ENCODE measurements at regions not wholly inside any gene's neighbourhood (a gene's known extent, or its start where the extent isn't known, plus 50 kb on each side); places are given as distances from the start of the nearest gene placed in this dataset.

DNA sequence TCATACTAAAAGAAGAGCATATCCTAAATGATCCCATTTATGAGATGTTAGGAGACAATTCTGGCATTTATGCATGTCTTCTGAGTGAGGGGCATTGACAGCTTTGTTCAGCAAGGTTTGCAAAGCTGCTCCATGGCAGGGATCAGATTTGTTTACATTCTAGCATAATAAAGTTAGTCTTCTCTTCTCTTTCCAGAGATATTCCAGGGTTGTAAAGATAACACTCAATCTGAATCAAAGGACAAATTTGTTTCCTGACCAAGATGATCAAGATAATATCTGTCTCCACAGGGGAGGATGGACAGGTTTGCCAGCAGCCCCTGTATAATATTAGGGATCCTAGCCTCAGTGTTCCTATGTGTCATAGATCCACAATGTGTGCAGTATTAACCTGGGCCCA is 77.5 kb upstream of the ZC3H12C start:
- H3K27me3 ChIP-seq (ENCODE audit: control insufficient read depth in 2 of 2, insufficient read depth in 1 of 2, low read length in 1 of 2) = no peaks in the 10 kb centered on the region
- no peaks in the 10 kb centered on the region for H3K9me3 ChIP-seq (ENCODE audit: control insufficient read depth in 2 of 2, insufficient read depth in 1 of 2, low read length in 1 of 2)

DNA sequence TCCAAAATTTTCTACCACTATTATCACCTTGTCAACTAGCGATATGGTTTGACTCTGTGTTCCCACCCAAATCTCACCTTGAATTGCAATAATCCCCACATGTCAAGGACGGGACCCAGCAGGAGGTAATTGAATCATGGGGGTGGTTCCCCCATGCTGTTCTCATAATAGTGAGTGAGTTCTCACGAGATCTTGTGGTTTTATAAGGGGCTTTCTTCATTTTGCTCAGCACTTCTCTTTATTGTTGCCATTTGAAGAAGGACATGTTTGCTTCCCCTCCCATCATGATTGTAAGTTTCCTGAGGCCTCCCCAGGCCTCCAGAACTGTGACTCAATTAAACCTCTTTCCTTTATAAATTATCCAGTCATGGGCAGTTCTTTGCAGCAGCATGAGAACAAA is 73.5 kb upstream of the ZC3H12C start:
- no peaks in the 10 kb centered on the region for H3K27me3 ChIP-seq (ENCODE audit: control insufficient read depth in 2 of 2, insufficient read depth in 1 of 2, low read length in 1 of 2)
- WGBS = 87% methylated on average over 3 of the region's 3 CpGs
- H3K4me1 ChIP-seq (ENCODE audit: control insufficient read depth in 2 of 2, insufficient read depth in 2 of 2, low read length in 2 of 2) = no peaks in the 10 kb centered on the region
- H3K9me3 ChIP-seq (ENCODE audit: control insufficient read depth in 2 of 2, insufficient read depth in 1 of 2, low read length in 1 of 2) = no peaks in the 10 kb centered on the region
- no peaks in the 10 kb centered on the region for H3K36me3 ChIP-seq (ENCODE audit: control insufficient read depth in 2 of 2, insufficient read depth in 2 of 2, low read length in 1 of 2)
- no peak overlapping the region for H3K27ac ChIP-seq (ENCODE audit: low read depth in 1 of 2, low read length in 1 of 2)
- H3K4me3 ChIP-seq (ENCODE audit: low read length in 2 of 2) = no peak overlapping the region
- no peak for DNase-seq (ENCODE audit: low read depth in 6 of 9, low spot score in 9 of 9)

More for the DNA sequence above, 77.5 kb upstream of the ZC3H12C start:
- Histone ChIP-seq H3K4me1 (ENCODE audit: control insufficient read depth in 2 of 2, insufficient read depth in 2 of 2, low read length in 2 of 2) (no peaks in the 10 kb centered on the region), H3K27ac (ENCODE audit: low read depth in 1 of 2, low read length in 1 of 2) (no peak overlapping the region), H3K4me3 (ENCODE audit: low read length in 2 of 2) (no peak overlapping the region), H3K36me3 (ENCODE audit: control insufficient read depth in 2 of 2, insufficient read depth in 2 of 2, low read length in 1 of 2) (no peaks in the 10 kb centered on the region)
- no peak for DNase-seq (ENCODE audit: low read depth in 6 of 9, low spot score in 9 of 9)

DNA sequence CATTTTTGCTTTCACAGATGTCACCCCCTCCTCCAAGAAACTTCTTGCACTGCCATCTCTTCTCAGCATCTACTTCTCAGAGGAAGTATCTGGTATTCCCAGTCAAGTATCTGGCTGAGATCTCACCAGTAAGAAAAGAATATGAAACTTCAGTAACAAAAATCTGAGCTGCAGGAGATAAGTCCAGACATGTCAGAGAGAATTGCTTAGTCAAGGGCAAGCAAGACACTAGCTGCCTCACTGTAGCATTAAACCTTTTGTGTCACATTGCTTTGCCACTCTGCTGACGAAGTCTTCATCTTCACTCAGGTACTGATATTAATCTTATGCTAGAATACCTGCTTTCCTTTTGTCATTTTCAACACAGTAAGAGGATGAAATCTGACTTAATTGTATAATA is 70.6 kb upstream of the ZC3H12C start:
- no peaks in the 10 kb centered on the region for H3K4me1 ChIP-seq (ENCODE audit: control insufficient read depth in 2 of 2, insufficient read depth in 2 of 2, low read length in 2 of 2)
- no peak overlapping the region for H3K27ac ChIP-seq (ENCODE audit: low read depth in 1 of 2, low read length in 1 of 2)
- no peaks in the 10 kb centered on the region for H3K9me3 ChIP-seq (ENCODE audit: control insufficient read depth in 2 of 2, insufficient read depth in 1 of 2, low read length in 1 of 2)
- H3K4me3 ChIP-seq (ENCODE audit: low read length in 2 of 2) = no peak overlapping the region
- 88% methylated on average over 1 of the region's 1 CpG for WGBS
- DNase-seq (ENCODE audit: low read depth in 6 of 9, low spot score in 9 of 9) = no peak
- H3K27me3 ChIP-seq (ENCODE audit: control insufficient read depth in 2 of 2, insufficient read depth in 1 of 2, low read length in 1 of 2) = no peaks in the 10 kb centered on the region
- H3K36me3 ChIP-seq (ENCODE audit: control insufficient read depth in 2 of 2, insufficient read depth in 2 of 2, low read length in 1 of 2) = no peaks in the 10 kb centered on the region

DNA sequence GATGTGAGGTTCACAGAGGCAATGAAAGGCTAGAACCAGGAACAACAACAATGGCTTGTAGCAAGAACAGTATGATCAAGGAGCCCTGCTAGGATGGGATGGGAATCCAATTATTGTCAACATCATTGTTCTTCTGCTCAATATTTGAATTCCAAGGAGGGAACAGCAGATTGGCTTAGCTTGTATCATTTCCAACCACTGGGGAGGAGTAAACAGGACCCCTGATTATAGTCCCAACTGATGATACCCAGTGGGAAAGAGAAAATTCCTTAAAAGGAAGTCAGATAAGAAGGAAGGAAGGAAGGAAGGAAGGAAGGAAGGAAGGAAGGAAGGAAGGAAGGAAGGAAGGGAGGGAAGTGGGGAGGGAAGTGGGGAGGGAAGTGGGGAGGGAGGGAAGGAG is 69.5 kb upstream of the ZC3H12C start:
- no peaks in the 10 kb centered on the region for H3K27me3 ChIP-seq (ENCODE audit: control insufficient read depth in 2 of 2, insufficient read depth in 1 of 2, low read length in 1 of 2)
- no peak for DNase-seq (ENCODE audit: low read depth in 6 of 9, low spot score in 9 of 9)
- no peak overlapping the region for H3K4me3 ChIP-seq (ENCODE audit: low read length in 2 of 2)
- H3K36me3 ChIP-seq (ENCODE audit: control insufficient read depth in 2 of 2, insufficient read depth in 2 of 2, low read length in 1 of 2) = no peaks in the 10 kb centered on the region
- no peaks in the 10 kb centered on the region for H3K4me1 ChIP-seq (ENCODE audit: control insufficient read depth in 2 of 2, insufficient read depth in 2 of 2, low read length in 2 of 2)
- H3K9me3 ChIP-seq (ENCODE audit: control insufficient read depth in 2 of 2, insufficient read depth in 1 of 2, low read length in 1 of 2) = no peaks in the 10 kb centered on the region
- H3K27ac ChIP-seq (ENCODE audit: low read depth in 1 of 2, low read length in 1 of 2) = no peak overlapping the region

DNA sequence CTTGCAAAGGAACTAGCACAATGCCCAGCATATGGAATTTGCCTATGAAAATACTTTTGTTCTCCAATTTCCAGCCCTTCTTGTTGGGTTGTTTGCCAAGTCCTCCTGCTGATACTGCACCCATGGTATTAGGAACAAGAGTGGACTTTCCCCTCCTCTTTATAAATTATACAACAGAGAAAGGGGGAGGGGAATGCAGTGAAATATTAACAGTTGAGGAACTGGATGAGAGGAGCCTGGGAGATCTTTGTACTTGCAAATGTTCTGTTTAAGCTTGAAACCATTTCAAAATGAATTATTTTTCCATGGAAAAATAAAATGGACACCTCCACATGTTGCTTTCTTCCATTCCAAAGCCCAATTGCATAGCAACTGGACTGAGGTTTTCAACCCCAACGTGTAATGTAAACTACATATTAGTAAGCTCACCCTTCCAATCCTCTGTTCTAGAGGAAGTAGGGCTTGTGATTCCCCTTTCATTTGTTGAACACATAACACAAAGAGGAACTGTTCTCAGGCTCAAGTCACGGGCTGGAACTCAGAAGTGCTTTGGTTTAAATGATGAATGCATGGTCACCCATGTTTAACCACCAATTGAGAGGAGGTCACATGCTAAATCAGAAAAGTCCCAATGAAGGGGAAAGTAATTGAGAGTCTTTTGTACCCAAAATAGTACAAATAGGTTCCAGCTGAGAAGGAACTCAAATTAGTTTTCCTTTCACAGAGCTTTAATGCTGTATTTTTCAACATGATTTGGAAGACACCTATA is 66.2 kb upstream of the ZC3H12C start:
- WGBS = 38% methylated on average over 2 of the region's 2 CpGs
- Histone ChIP-seq H3K27ac (ENCODE audit: low read depth in 1 of 2, low read length in 1 of 2) (no peak overlapping the region), H3K36me3 (ENCODE audit: control insufficient read depth in 2 of 2, insufficient read depth in 2 of 2, low read length in 1 of 2) (no peaks in the 10 kb centered on the region), H3K27me3 (ENCODE audit: control insufficient read depth in 2 of 2, insufficient read depth in 1 of 2, low read length in 1 of 2) (no peaks in the 10 kb centered on the region), H3K9me3 (ENCODE audit: control insufficient read depth in 2 of 2, insufficient read depth in 1 of 2, low read length in 1 of 2) (no peaks in the 10 kb centered on the region), H3K4me1 (ENCODE audit: control insufficient read depth in 2 of 2, insufficient read depth in 2 of 2, low read length in 2 of 2) (no peaks in the 10 kb centered on the region), H3K4me3 (ENCODE audit: low read length in 2 of 2) (no peak overlapping the region)
- DNase-seq (ENCODE audit: low read depth in 6 of 9, low spot score in 9 of 9) = peak in 4 of 9 donors; percentile 1 to 32 (median 3)

DNA sequence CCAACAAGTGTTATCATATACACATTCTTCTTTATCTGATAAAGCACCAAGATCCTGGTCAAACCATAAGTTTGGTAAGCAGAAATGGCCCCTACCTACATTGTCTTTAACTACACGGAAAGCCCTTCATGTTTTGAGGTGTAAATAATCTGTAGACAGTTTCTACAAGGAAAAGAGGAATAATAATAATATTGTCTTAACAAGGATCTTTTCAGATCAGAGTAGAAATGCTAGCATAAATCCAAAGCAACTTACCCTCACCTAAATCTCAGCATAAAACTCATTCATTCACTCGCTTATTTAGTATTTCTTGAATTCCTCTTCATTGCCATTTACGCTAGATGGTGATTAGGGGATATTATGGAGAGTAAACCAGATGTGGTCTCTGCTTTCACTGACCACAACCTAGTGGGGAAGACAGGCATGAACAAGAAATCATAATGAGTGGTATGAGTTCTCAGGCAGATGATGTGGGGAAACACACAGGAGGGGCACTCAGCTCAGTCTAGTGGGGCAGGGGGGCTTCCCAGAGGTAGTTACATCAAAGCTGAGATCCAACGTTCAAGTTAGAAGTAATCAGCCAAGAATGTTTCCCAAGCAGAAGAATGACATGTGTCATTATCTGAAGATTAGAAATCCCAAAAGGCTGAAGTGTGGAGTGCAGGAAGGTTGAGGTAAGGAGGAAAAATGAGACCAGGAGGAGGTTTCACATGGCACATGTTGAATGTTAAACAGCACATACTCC is 65.4 kb upstream of the ZC3H12C start:
- H3K4me3 ChIP-seq (ENCODE audit: low read length in 2 of 2) = no peak overlapping the region
- H3K9me3 ChIP-seq (ENCODE audit: control insufficient read depth in 2 of 2, insufficient read depth in 1 of 2, low read length in 1 of 2) = no peaks in the 10 kb centered on the region
- no peak for DNase-seq (ENCODE audit: low read depth in 6 of 9, low spot score in 9 of 9)
- H3K27me3 ChIP-seq (ENCODE audit: control insufficient read depth in 2 of 2, insufficient read depth in 1 of 2, low read length in 1 of 2) = no peaks in the 10 kb centered on the region
- H3K36me3 ChIP-seq (ENCODE audit: control insufficient read depth in 2 of 2, insufficient read depth in 2 of 2, low read length in 1 of 2) = no peaks in the 10 kb centered on the region
- no peaks in the 10 kb centered on the region for H3K4me1 ChIP-seq (ENCODE audit: control insufficient read depth in 2 of 2, insufficient read depth in 2 of 2, low read length in 2 of 2)
- H3K27ac ChIP-seq (ENCODE audit: low read depth in 1 of 2, low read length in 1 of 2) = no peak overlapping the region
- WGBS = 96% methylated on average over 4 of the region's 4 CpGs

DNA sequence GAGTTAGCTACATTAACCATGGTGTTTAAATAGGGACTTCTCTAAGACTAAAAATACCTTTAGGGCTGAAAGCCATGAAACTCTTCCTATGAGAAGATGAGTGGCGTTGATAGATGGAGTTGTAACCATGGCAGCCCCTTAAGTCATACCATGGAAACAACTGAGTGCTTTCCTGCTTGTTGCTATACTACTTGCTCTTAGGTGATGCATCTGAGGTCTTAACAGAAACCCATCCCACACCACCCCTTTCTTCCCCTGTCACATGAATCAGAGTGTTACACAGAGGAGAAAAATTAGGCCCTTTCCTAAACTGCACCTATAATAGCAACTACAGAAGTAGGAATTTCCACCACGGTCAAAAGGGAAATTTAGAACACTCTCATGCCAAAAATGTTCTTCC is 64.3 kb upstream of the ZC3H12C start:
- 91% methylated on average over 2 of the region's 2 CpGs for WGBS
- no peaks in the 10 kb centered on the region for H3K4me1 ChIP-seq (ENCODE audit: control insufficient read depth in 2 of 2, insufficient read depth in 2 of 2, low read length in 2 of 2)

DNA sequence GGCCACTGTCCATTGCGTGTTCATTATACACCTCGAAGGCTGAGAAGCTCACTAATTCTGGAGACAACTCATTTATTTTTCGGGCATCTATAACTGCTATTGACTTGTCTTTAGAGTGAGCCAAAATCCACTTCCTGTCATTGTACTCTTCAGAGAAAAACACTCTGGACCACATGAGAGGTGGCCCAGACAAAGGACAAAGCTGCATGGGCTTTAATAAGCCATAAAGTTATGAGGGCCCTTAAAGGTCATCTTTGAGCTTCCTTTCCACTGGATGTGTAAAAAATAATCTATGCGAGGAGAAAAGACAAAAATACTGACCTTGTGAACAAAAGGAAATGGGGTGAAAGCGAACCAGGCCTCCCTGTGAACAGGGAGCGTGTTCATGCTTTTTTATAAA is 63.5 kb upstream of the ZC3H12C start:
- no peaks in the 10 kb centered on the region for H3K9me3 ChIP-seq (ENCODE audit: control insufficient read depth in 2 of 2, insufficient read depth in 1 of 2, low read length in 1 of 2)
- H3K27ac ChIP-seq (ENCODE audit: low read depth in 1 of 2, low read length in 1 of 2) = no peak overlapping the region
- no peak for DNase-seq (ENCODE audit: low read depth in 6 of 9, low spot score in 9 of 9)
- H3K4me3 ChIP-seq (ENCODE audit: low read length in 2 of 2) = no peak overlapping the region
- H3K36me3 ChIP-seq (ENCODE audit: control insufficient read depth in 2 of 2, insufficient read depth in 2 of 2, low read length in 1 of 2) = no peaks in the 10 kb centered on the region
- no peaks in the 10 kb centered on the region for H3K27me3 ChIP-seq (ENCODE audit: control insufficient read depth in 2 of 2, insufficient read depth in 1 of 2, low read length in 1 of 2)
- 91% methylated on average over 6 of the region's 6 CpGs for WGBS
- H3K4me1 ChIP-seq (ENCODE audit: control insufficient read depth in 2 of 2, insufficient read depth in 2 of 2, low read length in 2 of 2) = no peaks in the 10 kb centered on the region

More for the DNA sequence above, 64.3 kb upstream of the ZC3H12C start:
- Histone ChIP-seq H3K4me3 (ENCODE audit: low read length in 2 of 2) (no peak overlapping the region), H3K9me3 (ENCODE audit: control insufficient read depth in 2 of 2, insufficient read depth in 1 of 2, low read length in 1 of 2) (no peaks in the 10 kb centered on the region), H3K36me3 (ENCODE audit: control insufficient read depth in 2 of 2, insufficient read depth in 2 of 2, low read length in 1 of 2) (no peaks in the 10 kb centered on the region), H3K27me3 (ENCODE audit: control insufficient read depth in 2 of 2, insufficient read depth in 1 of 2, low read length in 1 of 2) (no peaks in the 10 kb centered on the region), H3K27ac (ENCODE audit: low read depth in 1 of 2, low read length in 1 of 2) (no peak overlapping the region)
- DNase-seq (ENCODE audit: low read depth in 6 of 9, low spot score in 9 of 9) = no peak

DNA sequence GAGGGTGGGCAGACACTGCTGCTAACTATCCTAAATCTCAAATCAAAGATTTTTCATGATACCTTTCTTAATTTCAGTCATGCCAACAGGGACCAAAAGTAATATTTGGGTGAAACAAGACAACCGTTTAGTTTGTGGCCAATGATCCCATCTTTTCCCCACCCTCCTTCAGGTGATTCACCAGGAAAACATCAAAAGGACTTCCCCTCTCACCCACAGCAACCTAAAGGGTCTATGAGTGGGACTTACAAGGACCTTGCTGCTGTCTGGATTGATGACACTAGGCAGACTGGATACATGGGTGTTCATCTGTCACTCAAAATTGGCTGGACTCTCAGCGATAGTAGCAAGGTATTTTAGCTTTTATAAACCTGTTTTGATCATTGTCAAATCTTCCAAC is 62.0 kb upstream of the ZC3H12C start:
- no peaks in the 10 kb centered on the region for H3K36me3 ChIP-seq (ENCODE audit: control insufficient read depth in 2 of 2, insufficient read depth in 2 of 2, low read length in 1 of 2)
- H3K27me3 ChIP-seq (ENCODE audit: control insufficient read depth in 2 of 2, insufficient read depth in 1 of 2, low read length in 1 of 2) = no peaks in the 10 kb centered on the region
- H3K27ac ChIP-seq (ENCODE audit: low read depth in 1 of 2, low read length in 1 of 2) = no peak overlapping the region
- no peaks in the 10 kb centered on the region for H3K4me1 ChIP-seq (ENCODE audit: control insufficient read depth in 2 of 2, insufficient read depth in 2 of 2, low read length in 2 of 2)
- no peak overlapping the region for H3K4me3 ChIP-seq (ENCODE audit: low read length in 2 of 2)
- no peak for DNase-seq (ENCODE audit: low read depth in 6 of 9, low spot score in 9 of 9)
- WGBS = 90% methylated on average over 2 of the region's 2 CpGs
- H3K9me3 ChIP-seq (ENCODE audit: control insufficient read depth in 2 of 2, insufficient read depth in 1 of 2, low read length in 1 of 2) = no peaks in the 10 kb centered on the region

All from thymus (tissue), 11 donors.